ENCODE measurements at regions not wholly inside any gene's neighbourhood (a gene's known extent, or its start where the extent isn't known, plus 50 kb on each side); places are given as distances from the start of the nearest gene placed in this dataset.
A peak's percentile ranks its signal among the peaks of the same experiment; 100 is the strongest.

- no peak overlapping the region for H3K27ac ChIP-seq (ENCODE audit: low read depth, low read length)
- no peak overlapping the region for H3K14ac ChIP-seq (ENCODE audit: insufficient read length)
- H2BK15ac ChIP-seq (ENCODE audit: low read length) = 0 out of 2 replicates have a peak overlapping the region, but pooled peaks have one; percentile 16
- no peak overlapping the region for H3K9ac ChIP-seq (replicated peaks in 1 of 4; ENCODE audit: extremely low read depth in 1 of 4, low read depth in 3 of 4, low read length in 3 of 4)
- no peak overlapping the region for H3K23ac ChIP-seq (ENCODE audit: insufficient read length)
- ChIA-PET CTCF (ENCODE audit: partially characterized antibody) (interaction anchor here (0.6 to 1.2 kb wide), 3 partner anchors 9 to 93 kb away, joined by 3 to 8 read pairs (median 3); no protein-coding TSS in a partner anchor), POLR2A (ENCODE audit: partially characterized antibody) (no interaction called here)
- no peaks in the 10 kb centered on the region for H3K23me2 ChIP-seq (ENCODE audit: low read depth, low read length)
- no peak for FAIRE-seq
- no peak overlapping the region for H4K5ac ChIP-seq (ENCODE audit: insufficient read length, low read depth, low read length)
- no peak overlapping the region for H4K91ac ChIP-seq (replicated peaks; ENCODE audit: insufficient read length, low read length)
- H3K4me3 ChIP-seq (ENCODE audit: extremely low read depth in 1 of 4, insufficient read depth in 2 of 4, low read depth in 3 of 4, low read length in 4 of 4) = no peak overlapping the region
- H2BK5ac ChIP-seq (ENCODE audit: low read depth, low read length) = no peak overlapping the region
- H3K56ac ChIP-seq (replicated peaks; ENCODE audit: insufficient read length, low read depth, low read length) = no peak overlapping the region
- no peak overlapping the region for H2BK20ac ChIP-seq (ENCODE audit: low read length)
- peaks cover 0 to 2% (median 0%) of the 10 kb centered on the region in 4 experiments; a peak in 1 of 7 replicates for H3K4me1 ChIP-seq (replicated peaks in 1 of 4; ENCODE audit: control insufficient read depth in 3 of 4, insufficient read depth in 4 of 4, low read length in 3 of 4)
- no peak overlapping the region; the same call in 1 of the 2 replicates for H3K18ac ChIP-seq (ENCODE audit: extremely low read depth, low read length)
- no peak overlapping the region for H2BK120ac ChIP-seq (replicated peaks; ENCODE audit: low read depth, low read length)
- no peak overlapping the region for H2AK5ac ChIP-seq (ENCODE audit: low read depth, low read length)
- no peaks in the 10 kb centered on the region for H3K27me3 ChIP-seq (replicated peaks in 1 of 4; ENCODE audit: control insufficient read depth in 3 of 4, extremely low read depth in 1 of 4, insufficient read depth in 3 of 4, low read length in 3 of 4)
- no peaks in the 10 kb centered on the region for H3K36me3 ChIP-seq (ENCODE audit: control insufficient read depth in 2 of 4, insufficient read depth in 4 of 4, low read length in 3 of 4)
- DNase-seq (ENCODE audit: low read depth in 1 of 2, low spot score in 2 of 2) = no peak
- H2AFZ ChIP-seq (ENCODE audit: low read length) = 0 out of 2 replicates have a peak overlapping the region, but pooled peaks have one; percentile 13
- H3K9me3 ChIP-seq (ENCODE audit: insufficient read depth in 2 of 2, low read depth in 1 of 2, low read length in 1 of 2) = no peaks in the 10 kb centered on the region; a peak in 1 of 4 replicates
- H4K20me1 ChIP-seq (replicated peaks in 1 of 2; ENCODE audit: control insufficient read depth in 1 of 2, insufficient read depth in 2 of 2, low read length in 2 of 2) = no peaks in the 10 kb centered on the region
- no peak overlapping the region for H4K8ac ChIP-seq (ENCODE audit: extremely low read depth, insufficient read depth, low read length)
- H3K79me1 ChIP-seq (ENCODE audit: low read depth, low read length) = no peaks in the 10 kb centered on the region
- H3K79me2 ChIP-seq (ENCODE audit: control insufficient read depth in 1 of 2, insufficient read depth in 2 of 2, low read length in 2 of 2) = no peaks in the 10 kb centered on the region
- no peak overlapping the region for H3K4ac ChIP-seq (replicated peaks; ENCODE audit: insufficient read length, low read depth, low read length)
- H3K4me2 ChIP-seq (ENCODE audit: insufficient read depth in 1 of 2, low read depth in 2 of 2, low read length in 2 of 2) = no peak overlapping the region
- H2BK12ac ChIP-seq (ENCODE audit: low read depth, low read length) = peak overlapping the region; percentile 60; the same call in 1 of the 2 replicates
- TF ChIP-seq CEBPB (IDR thresholded peaks at IDR 0.05; ENCODE audit: low read depth, low read length) = no peak
- TF ChIP-seq TAF1 (IDR thresholded peaks at IDR 0.05; ENCODE audit: low read depth, low read length) = no peak
- TF ChIP-seq SP1 (IDR thresholded peaks at IDR 0.05; ENCODE audit: low read depth, low read length) = no peak
- TF ChIP-seq HDAC2 (IDR thresholded peaks at IDR 0.05; ENCODE audit: borderline replicate concordance in 1 of 2, low read depth in 2 of 2, low read length in 2 of 2) = no peak
- TF ChIP-seq TBP (IDR thresholded peaks at IDR 0.05; ENCODE audit: low read depth, low read length) = no peak
- 93% methylated on average over 5 of the region's 5 CpGs; no CpG with 5 or more reads in 1 of the 2 experiments for WGBS, 2 experiments (ENCODE audit: extremely low coverage in 1 of 2, insufficient coverage in 1 of 2, insufficient read length in 1 of 2, insufficient replicate concordance in 2 of 2, low coverage in 1 of 2, low lambda C conversion rate in 2 of 2, missing lambda C conversion rate in 1 of 2)
Observed at GRCh38 chr5:174404848-174405247, 319.5 kb upstream of the MSX2 start.
